ENCODE measurements at regions not wholly inside any gene's neighbourhood (a gene's known extent, or its start where the extent isn't known, plus 50 kb on each side); places are given as distances from the start of the nearest gene placed in this dataset.
A peak's percentile ranks its signal among the peaks of the same experiment; 100 is the strongest.

- Histone ChIP-seq H3K27me3 (ENCODE audit: control insufficient read depth in 3 of 3, insufficient read depth in 3 of 3, low read length in 2 of 3) (no peaks in the 10 kb centered on the region), H3K9ac (ENCODE audit: insufficient read depth in 1 of 2, low read length in 2 of 2) (no peak overlapping the region), H3K9me3 (ENCODE audit: control insufficient read depth in 4 of 4, insufficient read depth in 3 of 4, low read length in 3 of 4) (no peaks in the 10 kb centered on the region), H3K4me3 (no peak overlapping the region), H3K36me3 (ENCODE audit: control insufficient read depth in 4 of 4, insufficient read depth in 4 of 4, low read length in 4 of 4) (no peaks in the 10 kb centered on the region), H3K27ac (ENCODE audit: low read depth in 1 of 2, low read length in 1 of 2) (no peak overlapping the region), H3K4me1 (ENCODE audit: control insufficient read depth in 5 of 5, insufficient read depth in 5 of 5, low read length in 5 of 5) (no peaks in the 10 kb centered on the region)
- ATAC-seq (ENCODE audit: insufficient read depth, low FRiP score) (no peak), DNase-seq (no peak)
- TF ChIP-seq CTCF (IDR thresholded peaks at IDR 0.05; ENCODE audit: control extremely low read depth, extremely low read depth): no peak
- 85 to 92% methylated on average over 2 of the region's 2 CpGs for WGBS, 2 donors
Observed at GRCh38 chr11:127424661-127425060, 424.1 kb upstream of the KIRREL3 start.

- H3K36me3 ChIP-seq (ENCODE audit: control insufficient read depth in 4 of 4, insufficient read depth in 4 of 4, low read length in 4 of 4): no peaks in the 10 kb centered on the region
- H3K9ac ChIP-seq (ENCODE audit: insufficient read depth in 1 of 2, low read length in 2 of 2): no peak overlapping the region
- DNase-seq (no peak), ATAC-seq (ENCODE audit: insufficient read depth, low FRiP score) (no peak)
- H3K9me3 ChIP-seq (ENCODE audit: control insufficient read depth in 4 of 4, insufficient read depth in 3 of 4, low read length in 3 of 4): no peaks in the 10 kb centered on the region
- H3K27ac ChIP-seq (ENCODE audit: low read depth in 1 of 2, low read length in 1 of 2): no peak overlapping the region
- H3K27me3 ChIP-seq (ENCODE audit: control insufficient read depth in 3 of 3, insufficient read depth in 3 of 3, low read length in 2 of 3): no peaks in the 10 kb centered on the region
- no peaks in the 10 kb centered on the region for H3K4me1 ChIP-seq (ENCODE audit: control insufficient read depth in 5 of 5, insufficient read depth in 5 of 5, low read length in 5 of 5)
- H3K4me3 ChIP-seq: no peak overlapping the region
- no peak for TF ChIP-seq CTCF (IDR thresholded peaks at IDR 0.05; ENCODE audit: control extremely low read depth, extremely low read depth)
Observed at GRCh38 chr11:127420139-127420538, 419.6 kb upstream of the KIRREL3 start.

- DNase-seq: peak in 2 of 3 donors; percentile 15 to 22
- 79 to 88% methylated on average over 11 of the region's 11 CpGs for WGBS, 2 donors
Observed at GRCh38 chr11:127412722-127413380, 412.3 kb upstream of the KIRREL3 start.

More at GRCh38 chr11:127412722-127413380, 412.3 kb upstream of the KIRREL3 start:
- Histone ChIP-seq H3K9me3 (ENCODE audit: control insufficient read depth in 4 of 4, insufficient read depth in 3 of 4, low read length in 3 of 4) (peaks cover 0 to 13% (median 1%) of the 10 kb centered on the region in 4 donors), H3K4me3 (no peak overlapping the region), H3K36me3 (ENCODE audit: control insufficient read depth in 4 of 4, insufficient read depth in 4 of 4, low read length in 4 of 4) (no peaks in the 10 kb centered on the region), H3K4me1 (ENCODE audit: control insufficient read depth in 5 of 5, insufficient read depth in 5 of 5, low read length in 5 of 5) (no peaks in the 10 kb centered on the region), H3K27ac (ENCODE audit: low read depth in 1 of 2, low read length in 1 of 2) (no peak overlapping the region), H3K27me3 (ENCODE audit: control insufficient read depth in 3 of 3, insufficient read depth in 3 of 3, low read length in 2 of 3) (no peaks in the 10 kb centered on the region), H3K9ac (ENCODE audit: insufficient read depth in 1 of 2, low read length in 2 of 2) (no peak overlapping the region)
- ATAC-seq (ENCODE audit: insufficient read depth, low FRiP score): no peak
- TF ChIP-seq CTCF (IDR thresholded peaks at IDR 0.05; ENCODE audit: control extremely low read depth, extremely low read depth): no peak
